Keratinocyte (primary cell): ENCODE measurements at regions not wholly inside any gene's neighbourhood (a gene's known extent, or its start where the extent isn't known, plus 50 kb on each side); places are given as distances from the start of the nearest gene placed in this dataset.

ENCODE experiments used
- DNase-seq: peaks from one replicate; pipeline ENCODE4 v3.0.0-alpha.2; 2011; ENCODE audit warnings: low read depth, missing footprints, low spot score
- FAIRE-seq: peaks from 2 replicates; lab custom pipeline; 2011; peaks lifted over from hg19 to GRCh38; lab: Jason Lieb, UNC
- H2AFZ ChIP-seq: 2 replicates; pipeline ENCODE4 v1.6.0; 2012; ENCODE audit warnings: low read length, control low read depth, inconsistent platforms; ENCODE audit not compliant: control insufficient read depth
- H3K27ac ChIP-seq: 2 replicates; pipeline ENCODE4 v1.5.1; 2011; ENCODE audit warnings: low read length; ENCODE audit not compliant: control insufficient read depth, insufficient read depth
- H3K27me3 ChIP-seq: 3 replicates; pipeline ENCODE4 v1.6.0; 2011; ENCODE audit warnings: low read length; ENCODE audit not compliant: control insufficient read depth, insufficient read depth; ENCODE audit errors: extremely low read depth
- H3K36me3 ChIP-seq, 2 experiments: 2 replicates in 1 of 2; 3 replicates in 1 of 2; pipeline ENCODE4 v1.5.1; 2011; ENCODE audit warnings: low read length in 2 of 2, mild to moderate bottlenecking in 1 of 2; ENCODE audit not compliant: control insufficient read depth in 2 of 2, insufficient read depth in 2 of 2; ENCODE audit errors: extremely low read depth in 1 of 2
- H3K4me1 ChIP-seq: 3 replicates; pipeline ENCODE4 v1.5.1; 2011; ENCODE audit warnings: low read length; ENCODE audit not compliant: control insufficient read depth, insufficient read depth; ENCODE audit errors: extremely low read depth
- H3K4me2 ChIP-seq: 3 replicates; pipeline ENCODE4 v1.6.0; 2011; ENCODE audit warnings: low read depth, low read length; ENCODE audit not compliant: control insufficient read depth, insufficient read depth; ENCODE audit errors: extremely low read depth
- H3K4me3 ChIP-seq, 3 experiments: fragments of 200-600 bp in 1 of 3; sonication (generic) in 1 of 3; 2 replicates in 2 of 3; 3 replicates in 1 of 3; pipeline ENCODE4 v1.5.1; 2011 to 2016; ENCODE audit warnings: low read length in 3 of 3, mild to moderate bottlenecking in 3 of 3, control low read depth in 2 of 3, inconsistent platforms in 1 of 3, low read depth in 1 of 3, mixed read lengths in 1 of 3, mixed run types in 1 of 3, moderate library complexity in 1 of 3; ENCODE audit not compliant: control insufficient read depth in 2 of 3, insufficient read depth in 2 of 3; ENCODE audit errors: extremely low read depth in 1 of 3
- H3K79me2 ChIP-seq: 2 replicates; pipeline ENCODE4 v1.6.0; 2012; ENCODE audit warnings: low read length; ENCODE audit not compliant: control insufficient read depth, insufficient read depth
- H3K9ac ChIP-seq: 3 replicates; pipeline ENCODE4 v1.6.0; 2011; ENCODE audit warnings: low read length; ENCODE audit not compliant: control insufficient read depth, insufficient read depth; ENCODE audit errors: extremely low read depth
- H3K9me1 ChIP-seq: 3 replicates; pipeline ENCODE4 v1.6.0; 2011; ENCODE audit warnings: low read length; ENCODE audit not compliant: control insufficient read depth, insufficient read depth; ENCODE audit errors: extremely low read depth
- H3K9me3 ChIP-seq: 2 replicates; pipeline ENCODE4 v1.5.1; 2012; ENCODE audit warnings: low read depth, low read length; ENCODE audit not compliant: control insufficient read depth
- H4K20me1 ChIP-seq: 3 replicates; pipeline ENCODE4 v1.6.0; 2011; ENCODE audit warnings: low read length; ENCODE audit not compliant: control insufficient read depth, insufficient read depth; ENCODE audit errors: extremely low read depth
- EZH2 ChIP-seq: IDR thresholded peaks from one replicate; pipeline ENCODE4 v1.6.1; 2012; ENCODE audit warnings: inconsistent platforms, mild to moderate bottlenecking, low read length, moderate library complexity
- dilution Hi-C: fragments of 300-500 bp; cut with MboI; formaldehyde crosslinking; loops from one replicate; pipeline ENCODE4 v1.7.0; 2020; ENCODE audit warnings: low sequenced_read_pairs; ENCODE audit not compliant: extremely low pct_ligation_motif_present
- TF ChIP-seq, protein P1 (sequence below), 3 experiments: IDR thresholded peaks in 1 of 3; conservative IDR thresholded peaks in 1 of 3; optimal IDR thresholded peaks in 1 of 3; 2 replicates in 2 of 3; 3 replicates in 1 of 3; pipeline versions ENCODE3 to v1.5.1; 2011; ENCODE audit warnings: low read length in 3 of 3, mild to moderate bottlenecking in 3 of 3, moderate library complexity in 2 of 3, control low read depth in 1 of 3, inconsistent platforms in 1 of 3; ENCODE audit not compliant: insufficient read depth in 2 of 3; ENCODE audit errors: extremely low read depth in 1 of 3

DNA sequence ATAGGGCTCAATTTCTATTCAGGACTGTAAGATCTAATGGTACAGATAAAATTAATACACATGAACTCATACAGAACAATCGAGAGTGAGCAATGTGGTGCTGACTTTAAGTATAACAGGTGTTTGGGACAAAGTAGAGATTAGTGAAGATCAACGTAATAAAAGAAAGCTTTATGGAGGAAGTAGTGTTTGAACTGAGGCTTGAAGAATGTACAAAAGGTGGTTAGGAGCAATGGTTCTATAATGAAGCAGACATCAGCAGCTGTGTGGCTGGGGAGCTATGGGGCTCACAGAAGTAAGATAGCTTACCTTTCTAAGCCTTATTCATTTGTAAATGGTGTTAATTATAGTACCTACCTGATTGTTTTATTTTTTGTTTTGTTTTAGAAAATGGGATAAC, 275.4 kb upstream of the RGMB start:
- H3K9me1 ChIP-seq = no peaks in the 10 kb centered on the region
- H3K36me3 ChIP-seq = no peaks in the 10 kb centered on the region
- FAIRE-seq (no peak), DNase-seq (no peak)
- no peaks in the 10 kb centered on the region for H3K9me3 ChIP-seq
- H3K4me1 ChIP-seq = no peaks in the 10 kb centered on the region
- no peaks in the 10 kb centered on the region for H4K20me1 ChIP-seq
- H3K27ac ChIP-seq = no peak overlapping the region
- TF ChIP-seq, protein P1, sequence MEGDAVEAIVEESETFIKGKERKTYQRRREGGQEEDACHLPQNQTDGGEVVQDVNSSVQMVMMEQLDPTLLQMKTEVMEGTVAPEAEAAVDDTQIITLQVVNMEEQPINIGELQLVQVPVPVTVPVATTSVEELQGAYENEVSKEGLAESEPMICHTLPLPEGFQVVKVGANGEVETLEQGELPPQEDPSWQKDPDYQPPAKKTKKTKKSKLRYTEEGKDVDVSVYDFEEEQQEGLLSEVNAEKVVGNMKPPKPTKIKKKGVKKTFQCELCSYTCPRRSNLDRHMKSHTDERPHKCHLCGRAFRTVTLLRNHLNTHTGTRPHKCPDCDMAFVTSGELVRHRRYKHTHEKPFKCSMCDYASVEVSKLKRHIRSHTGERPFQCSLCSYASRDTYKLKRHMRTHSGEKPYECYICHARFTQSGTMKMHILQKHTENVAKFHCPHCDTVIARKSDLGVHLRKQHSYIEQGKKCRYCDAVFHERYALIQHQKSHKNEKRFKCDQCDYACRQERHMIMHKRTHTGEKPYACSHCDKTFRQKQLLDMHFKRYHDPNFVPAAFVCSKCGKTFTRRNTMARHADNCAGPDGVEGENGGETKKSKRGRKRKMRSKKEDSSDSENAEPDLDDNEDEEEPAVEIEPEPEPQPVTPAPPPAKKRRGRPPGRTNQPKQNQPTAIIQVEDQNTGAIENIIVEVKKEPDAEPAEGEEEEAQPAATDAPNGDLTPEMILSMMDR (optimal IDR thresholded peaks at IDR 0.05 in 1 of 3, IDR thresholded peaks at IDR 0.05 in 1 of 3, conservative IDR thresholded peaks at IDR 0.05 in 1 of 3; ENCODE audit: extremely low read depth in 1 of 3, insufficient read depth in 2 of 3, low read length in 3 of 3) = no peak
- TF ChIP-seq EZH2 = no peak
- no peak overlapping the region for H3K4me3 ChIP-seq
- dilution Hi-C loops = no loop called here
- no peak overlapping the region for H3K9ac ChIP-seq
- no peak overlapping the region for H3K4me2 ChIP-seq
- H3K79me2 ChIP-seq = no peaks in the 10 kb centered on the region
- no peaks in the 10 kb centered on the region for H3K27me3 ChIP-seq
- no peak overlapping the region for H2AFZ ChIP-seq

GRCh38 chr5:98499892-98500291, 273.6 kb upstream of the RGMB start:
- TF ChIP-seq, protein P1 (optimal IDR thresholded peaks at IDR 0.05 in 1 of 3, IDR thresholded peaks at IDR 0.05 in 1 of 3, conservative IDR thresholded peaks at IDR 0.05 in 1 of 3; ENCODE audit: extremely low read depth in 1 of 3, insufficient read depth in 2 of 3, low read length in 3 of 3) = no peak
- TF ChIP-seq EZH2 = no peak
- Histone ChIP-seq H3K27me3 (no peaks in the 10 kb centered on the region), H3K79me2 (no peaks in the 10 kb centered on the region), H3K27ac (no peak overlapping the region), H3K4me2 (no peak overlapping the region), H3K36me3 (no peaks in the 10 kb centered on the region), H3K9ac (no peak overlapping the region), H2AFZ (no peak overlapping the region), H3K9me1 (no peaks in the 10 kb centered on the region), H3K4me1 (no peaks in the 10 kb centered on the region), H3K4me3 (no peak overlapping the region), H4K20me1 (no peaks in the 10 kb centered on the region), H3K9me3 (no peaks in the 10 kb centered on the region)
- FAIRE-seq (no peak), DNase-seq (no peak)
- dilution Hi-C loops = no loop called here
